A673 (cell line): ENCODE measurements at regions not wholly inside any gene's neighbourhood (a gene's known extent, or its start where the extent isn't known, plus 50 kb on each side); places are given as distances from the start of the nearest gene placed in this dataset.

Source experiments
- BruUV-seq: library from RNA; stranded (reverse); fragments of 400-500 nt; replicated peaks from 2 replicates; lab custom pipeline; 2021; lab: Mats Ljungman, UMichigan
- CTCF ChIA-PET: fragments of 300-600 bp; sonication (Branson Sonifier 250); formaldehyde crosslinking; loops from one replicate; lab custom pipeline; 2022; ENCODE audit warnings: antibody characterized with exemption; lab: Charles Lee
- POLR2A ChIA-PET: fragments of 300-600 bp; sonication (Branson Sonifier 250); formaldehyde crosslinking; loops from one replicate; lab custom pipeline; 2022; ENCODE audit warnings: antibody characterized with exemption; ENCODE audit not compliant: low non-redundant PET; lab: Charles Lee
- DNase-seq: peaks from one replicate; pipeline ENCODE4 v3.0.0-alpha.2; 2015; ENCODE audit warnings: low spot score
- H3K27ac ChIP-seq: fragments of 200-600 bp; sonication (generic); 2 replicates; pipeline ENCODE4 v1.5.1; 2016; ENCODE audit warnings: mixed run types, low read depth, mild to moderate bottlenecking, mixed read lengths, antibody characterized with exemption, low read length; ENCODE audit not compliant: poor library complexity, severe bottlenecking
- H3K27me3 ChIP-seq: fragments of 200-600 bp; sonication (generic); replicated peaks from 2 replicates; pipeline ENCODE4 v1.6.1; 2017; ENCODE audit warnings: mixed run types, low read depth, mild to moderate bottlenecking, mixed read lengths, antibody characterized with exemption, low read length; ENCODE audit not compliant: insufficient read depth, poor library complexity
- H3K36me3 ChIP-seq: fragments of 200-600 bp; sonication (generic); 2 replicates; pipeline ENCODE4 v1.6.1; 2016; ENCODE audit warnings: mixed run types, mild to moderate bottlenecking, mixed read lengths, antibody characterized with exemption, low read length; ENCODE audit not compliant: insufficient read depth, poor library complexity, severe bottlenecking
- H3K4me1 ChIP-seq: fragments of 200-600 bp; sonication (generic); 2 replicates; pipeline ENCODE4 v1.6.1; 2017; ENCODE audit warnings: mixed run types, mild to moderate bottlenecking, mixed read lengths, antibody characterized with exemption, low read length; ENCODE audit not compliant: insufficient read depth, poor library complexity, severe bottlenecking
- H3K4me3 ChIP-seq: fragments of 200-600 bp; sonication (generic); 2 replicates; pipeline ENCODE4 v1.5.1; 2016; ENCODE audit warnings: low read depth, mixed run types, mild to moderate bottlenecking, mixed read lengths, low read length; ENCODE audit not compliant: poor library complexity, severe bottlenecking
- H3K9me3 ChIP-seq: fragments of 200-600 bp; sonication (generic); 2 replicates; pipeline ENCODE4 v1.6.1; 2016; ENCODE audit warnings: mixed run types, low read depth, mild to moderate bottlenecking, mixed read lengths, antibody characterized with exemption, low read length; ENCODE audit not compliant: poor library complexity, severe bottlenecking
- EZH2 ChIP-seq: fragments of 200-600 bp; sonication (generic); IDR thresholded peaks from 2 replicates; pipeline ENCODE4 v1.6.1; 2017; ENCODE audit warnings: borderline replicate concordance, low read depth, mild to moderate bottlenecking, mixed read lengths, antibody characterized with exemption, low read length; ENCODE audit not compliant: poor library complexity, severe bottlenecking
- intact Hi-C: fragments of 100-400 bp; cut with micrococcal nuclease; formaldehyde crosslinking; loops from one replicate; pipeline ENCODE4 v1.10.0; 2022; ENCODE audit not compliant: unreplicated experiment
- TF ChIP-seq, protein P1 (sequence below): fragments of 300-800, 200-600 bp; sonication (generic); conservative IDR thresholded peaks from 2 replicates; pipeline ENCODE4 v1.5.1; 2017; ENCODE audit warnings: low read depth, mild to moderate bottlenecking, antibody characterized with exemption, low read length, moderate library complexity, mixed read lengths

DNA sequence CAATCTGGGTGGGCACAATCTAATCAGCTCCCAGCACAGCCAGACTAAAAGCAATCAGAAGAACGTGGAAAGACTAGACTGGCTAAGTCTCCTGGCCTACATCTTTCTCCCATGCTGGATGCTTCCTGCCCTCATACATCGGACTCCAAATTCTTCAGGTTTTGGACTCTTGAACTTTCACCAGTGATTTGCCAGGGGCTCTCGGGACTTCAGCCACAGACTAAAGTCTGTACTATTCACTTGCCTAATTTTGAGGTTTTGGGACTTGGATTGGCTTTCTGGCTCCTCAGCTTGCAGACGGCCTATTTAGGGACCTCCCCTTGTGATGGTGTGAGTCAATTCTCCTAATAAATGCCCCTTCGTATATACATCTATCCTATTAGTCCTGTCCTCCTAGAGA is 66.6 kb upstream of the SOX21 start:
- POLR2A ChIA-PET: no interaction called here
- no peak for TF ChIP-seq EZH2
- TF ChIP-seq, protein P1, sequence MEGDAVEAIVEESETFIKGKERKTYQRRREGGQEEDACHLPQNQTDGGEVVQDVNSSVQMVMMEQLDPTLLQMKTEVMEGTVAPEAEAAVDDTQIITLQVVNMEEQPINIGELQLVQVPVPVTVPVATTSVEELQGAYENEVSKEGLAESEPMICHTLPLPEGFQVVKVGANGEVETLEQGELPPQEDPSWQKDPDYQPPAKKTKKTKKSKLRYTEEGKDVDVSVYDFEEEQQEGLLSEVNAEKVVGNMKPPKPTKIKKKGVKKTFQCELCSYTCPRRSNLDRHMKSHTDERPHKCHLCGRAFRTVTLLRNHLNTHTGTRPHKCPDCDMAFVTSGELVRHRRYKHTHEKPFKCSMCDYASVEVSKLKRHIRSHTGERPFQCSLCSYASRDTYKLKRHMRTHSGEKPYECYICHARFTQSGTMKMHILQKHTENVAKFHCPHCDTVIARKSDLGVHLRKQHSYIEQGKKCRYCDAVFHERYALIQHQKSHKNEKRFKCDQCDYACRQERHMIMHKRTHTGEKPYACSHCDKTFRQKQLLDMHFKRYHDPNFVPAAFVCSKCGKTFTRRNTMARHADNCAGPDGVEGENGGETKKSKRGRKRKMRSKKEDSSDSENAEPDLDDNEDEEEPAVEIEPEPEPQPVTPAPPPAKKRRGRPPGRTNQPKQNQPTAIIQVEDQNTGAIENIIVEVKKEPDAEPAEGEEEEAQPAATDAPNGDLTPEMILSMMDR: no peak
- Histone ChIP-seq H3K27ac (no peak overlapping the region), H3K36me3 (no peaks in the 10 kb centered on the region), H3K4me1 (no peaks in the 10 kb centered on the region), H3K9me3 (no peaks in the 10 kb centered on the region), H3K4me3 (no peak overlapping the region), H3K27me3 (peaks cover 4% of the 10 kb centered on the region)
- intact Hi-C loops: no loop called here
- BruUV-seq: no TSS peak
- CTCF ChIA-PET: no interaction called here
- DNase-seq: no peak

DNA sequence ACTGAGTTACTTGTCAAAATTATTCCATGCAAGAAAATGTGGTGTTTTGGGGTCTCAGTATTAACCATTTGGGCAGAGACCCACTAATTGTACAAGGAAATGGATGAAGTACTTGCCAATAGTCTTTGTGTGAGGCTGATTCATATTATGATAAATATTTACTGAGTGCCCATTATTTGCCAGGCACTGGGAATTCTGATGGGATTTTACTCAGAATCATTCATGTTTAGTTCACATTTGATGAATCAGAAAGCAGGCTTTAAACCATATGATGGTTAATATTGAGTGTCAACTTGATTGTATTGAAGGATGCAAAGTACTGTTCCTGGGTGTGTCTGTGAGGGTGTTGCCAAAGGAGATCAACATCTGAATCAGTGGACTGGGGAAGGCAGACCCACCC is 66.2 kb upstream of the SOX21 start:
- intact Hi-C loops: no loop called here
- Histone ChIP-seq H3K4me3 (no peak overlapping the region), H3K27ac (no peak overlapping the region), H3K27me3 (peaks cover 4% of the 10 kb centered on the region), H3K36me3 (no peaks in the 10 kb centered on the region), H3K4me1 (no peaks in the 10 kb centered on the region), H3K9me3 (no peaks in the 10 kb centered on the region)
- TF ChIP-seq, protein P1: no peak
- no peak for TF ChIP-seq EZH2
- POLR2A ChIA-PET: no interaction called here
- no peak for DNase-seq
- BruUV-seq: no TSS peak
- CTCF ChIA-PET: no interaction called here

GRCh38 chr13:94776956-94777355 is 64.6 kb upstream of the SOX21 start:
- ChIA-PET POLR2A (no interaction called here), CTCF (no interaction called here)
- intact Hi-C loops: no loop called here
- H3K4me1 ChIP-seq: no peaks in the 10 kb centered on the region
- no TSS peak for BruUV-seq
- H3K27me3 ChIP-seq: peaks cover 4% of the 10 kb centered on the region
- TF ChIP-seq EZH2: no peak
- TF ChIP-seq, protein P1: no peak
- H3K4me3 ChIP-seq: no peak overlapping the region
- H3K27ac ChIP-seq: no peak overlapping the region
- H3K9me3 ChIP-seq: no peaks in the 10 kb centered on the region
- H3K36me3 ChIP-seq: no peaks in the 10 kb centered on the region
- no peak for DNase-seq
